ENCODE measurements at regions not wholly inside any gene's neighbourhood (a gene's known extent, or its start where the extent isn't known, plus 50 kb on each side); places are given as distances from the start of the nearest gene placed in this dataset.

GRCh38 chr1:199333180-199333579, 694.3 kb upstream of the NR5A2 start:
- Histone ChIP-seq H3K9me3 (ENCODE audit: low read depth, low read length) (no peaks in the 10 kb centered on the region), H3K4me3 (no peak overlapping the region), H3K27ac (no peak overlapping the region), H3K36me3 (ENCODE audit: insufficient read depth, low read length) (no peaks in the 10 kb centered on the region), H3K9ac (ENCODE audit: insufficient read length) (no peak overlapping the region)
- TF ChIP-seq POLR2AphosphoS5 (IDR thresholded peaks at IDR 0.05; ENCODE audit: borderline replicate concordance, low read depth, low read length) (no peak), EZH2 (IDR thresholded peaks at IDR 0.05) (no peak), FOXP2 (optimal IDR thresholded peaks at IDR 0.05; ENCODE audit: control extremely low read depth, extremely low read length, insufficient read depth) (no peak)
- DNase-seq (ENCODE audit: low read depth, low spot score): no peak

- H3K9ac ChIP-seq (ENCODE audit: insufficient read length): no peak overlapping the region
- H3K4me3 ChIP-seq: no peak overlapping the region
- TF ChIP-seq EZH2 (IDR thresholded peaks at IDR 0.05) (no peak), FOXP2 (optimal IDR thresholded peaks at IDR 0.05; ENCODE audit: control extremely low read depth, extremely low read length, insufficient read depth) (no peak), POLR2AphosphoS5 (IDR thresholded peaks at IDR 0.05; ENCODE audit: borderline replicate concordance, low read depth, low read length) (no peak)
- H3K27ac ChIP-seq: no peak overlapping the region
- H3K9me3 ChIP-seq (ENCODE audit: low read depth, low read length): no peaks in the 10 kb centered on the region
- H3K36me3 ChIP-seq (ENCODE audit: insufficient read depth, low read length): no peaks in the 10 kb centered on the region
- DNase-seq (ENCODE audit: low read depth, low spot score): no peak
Measured at GRCh38 chr1:199335496-199335895, 692.0 kb upstream of the NR5A2 start.

- no peaks in the 10 kb centered on the region for H3K9me3 ChIP-seq (ENCODE audit: low read depth, low read length)
- TF ChIP-seq POLR2AphosphoS5 (IDR thresholded peaks at IDR 0.05; ENCODE audit: borderline replicate concordance, low read depth, low read length): no peak
- TF ChIP-seq FOXP2 (optimal IDR thresholded peaks at IDR 0.05; ENCODE audit: control extremely low read depth, extremely low read length, insufficient read depth): no peak
- TF ChIP-seq EZH2 (IDR thresholded peaks at IDR 0.05): no peak
- no peak overlapping the region for H3K27ac ChIP-seq
- H3K36me3 ChIP-seq (ENCODE audit: insufficient read depth, low read length): no peaks in the 10 kb centered on the region
- no peak overlapping the region for H3K4me3 ChIP-seq
- H3K9ac ChIP-seq (ENCODE audit: insufficient read length): no peak overlapping the region
- DNase-seq (ENCODE audit: low read depth, low spot score): no peak
Measured at GRCh38 chr1:199336745-199337640, 690.5 kb upstream of the NR5A2 start.

GRCh38 chr1:199338760-199339159, 688.8 kb upstream of the NR5A2 start:
- Histone ChIP-seq H3K4me3 (no peak overlapping the region), H3K27ac (no peak overlapping the region), H3K9ac (ENCODE audit: insufficient read length) (no peak overlapping the region), H3K36me3 (ENCODE audit: insufficient read depth, low read length) (no peaks in the 10 kb centered on the region), H3K9me3 (ENCODE audit: low read depth, low read length) (no peaks in the 10 kb centered on the region)
- TF ChIP-seq FOXP2 (optimal IDR thresholded peaks at IDR 0.05; ENCODE audit: control extremely low read depth, extremely low read length, insufficient read depth): no peak
- no peak for TF ChIP-seq EZH2 (IDR thresholded peaks at IDR 0.05)
- TF ChIP-seq POLR2AphosphoS5 (IDR thresholded peaks at IDR 0.05; ENCODE audit: borderline replicate concordance, low read depth, low read length): no peak
- DNase-seq (ENCODE audit: low read depth, low spot score): no peak

GRCh38 chr1:199352351-199352750, 675.2 kb upstream of the NR5A2 start:
- DNase-seq (ENCODE audit: low read depth, low spot score): no peak
- H3K36me3 ChIP-seq (ENCODE audit: insufficient read depth, low read length): no peaks in the 10 kb centered on the region
- no peak overlapping the region for H3K4me3 ChIP-seq
- TF ChIP-seq FOXP2 (optimal IDR thresholded peaks at IDR 0.05; ENCODE audit: control extremely low read depth, extremely low read length, insufficient read depth) (no peak), POLR2AphosphoS5 (IDR thresholded peaks at IDR 0.05; ENCODE audit: borderline replicate concordance, low read depth, low read length) (no peak), EZH2 (IDR thresholded peaks at IDR 0.05) (no peak)
- no peaks in the 10 kb centered on the region for H3K9me3 ChIP-seq (ENCODE audit: low read depth, low read length)
- no peak overlapping the region for H3K9ac ChIP-seq (ENCODE audit: insufficient read length)
- H3K27ac ChIP-seq: no peak overlapping the region

GRCh38 chr1:199353906-199354305, 673.6 kb upstream of the NR5A2 start:
- no peak overlapping the region for H3K27ac ChIP-seq
- no peaks in the 10 kb centered on the region for H3K36me3 ChIP-seq (ENCODE audit: insufficient read depth, low read length)
- H3K4me3 ChIP-seq: no peak overlapping the region
- TF ChIP-seq EZH2 (IDR thresholded peaks at IDR 0.05) (no peak), FOXP2 (optimal IDR thresholded peaks at IDR 0.05; ENCODE audit: control extremely low read depth, extremely low read length, insufficient read depth) (no peak)
- no peaks in the 10 kb centered on the region for H3K9me3 ChIP-seq (ENCODE audit: low read depth, low read length)
- no peak overlapping the region for H3K9ac ChIP-seq (ENCODE audit: insufficient read length)
- DNase-seq (ENCODE audit: low read depth, low spot score): no peak

GRCh38 chr1:199356561-199356960, 670.9 kb upstream of the NR5A2 start:
- no peak for DNase-seq (ENCODE audit: low read depth, low spot score)
- no peak overlapping the region for H3K4me3 ChIP-seq
- no peak overlapping the region for H3K9ac ChIP-seq (ENCODE audit: insufficient read length)
- H3K9me3 ChIP-seq (ENCODE audit: low read depth, low read length): no peaks in the 10 kb centered on the region
- TF ChIP-seq EZH2 (IDR thresholded peaks at IDR 0.05) (no peak), FOXP2 (optimal IDR thresholded peaks at IDR 0.05; ENCODE audit: control extremely low read depth, extremely low read length, insufficient read depth) (no peak), POLR2AphosphoS5 (IDR thresholded peaks at IDR 0.05; ENCODE audit: borderline replicate concordance, low read depth, low read length) (no peak)
- H3K27ac ChIP-seq: no peak overlapping the region
- no peaks in the 10 kb centered on the region for H3K36me3 ChIP-seq (ENCODE audit: insufficient read depth, low read length)

GRCh38 chr1:199357599-199357998, 669.9 kb upstream of the NR5A2 start:
- DNase-seq (ENCODE audit: low read depth, low spot score): no peak
- H3K36me3 ChIP-seq (ENCODE audit: insufficient read depth, low read length): no peaks in the 10 kb centered on the region
- 0 out of 2 replicates have a peak, but pooled peaks cover under 1% of the 10 kb centered on the region for H3K9me3 ChIP-seq (ENCODE audit: low read depth, low read length)
- no peak overlapping the region for H3K4me3 ChIP-seq
- TF ChIP-seq FOXP2 (optimal IDR thresholded peaks at IDR 0.05; ENCODE audit: control extremely low read depth, extremely low read length, insufficient read depth): no peak
- H3K9ac ChIP-seq (ENCODE audit: insufficient read length): no peak overlapping the region
- H3K27ac ChIP-seq: no peak overlapping the region

GRCh38 chr1:199362996-199363395, 664.5 kb upstream of the NR5A2 start:
- Histone ChIP-seq H3K9ac (ENCODE audit: insufficient read length) (no peak overlapping the region), H3K27ac (no peak overlapping the region), H3K36me3 (ENCODE audit: insufficient read depth, low read length) (no peaks in the 10 kb centered on the region), H3K4me3 (no peak overlapping the region), H3K9me3 (ENCODE audit: low read depth, low read length) (0 out of 2 replicates have a peak, but pooled peaks cover 4% of the 10 kb centered on the region)
- DNase-seq (ENCODE audit: low read depth, low spot score): no peak
- TF ChIP-seq POLR2AphosphoS5 (IDR thresholded peaks at IDR 0.05; ENCODE audit: borderline replicate concordance, low read depth, low read length) (no peak), EZH2 (IDR thresholded peaks at IDR 0.05) (no peak), FOXP2 (optimal IDR thresholded peaks at IDR 0.05; ENCODE audit: control extremely low read depth, extremely low read length, insufficient read depth) (no peak)

All from SK-N-MC (cell line).